ENCODE measurements at regions not wholly inside any gene's neighbourhood (a gene's known extent, or its start where the extent isn't known, plus 50 kb on each side); places are given as distances from the start of the nearest gene placed in this dataset.
"Not testable (repeated sequence)": the region's sequence is repeated elsewhere in the genome, so short reads cannot be mapped to it uniquely, and the experiment has no call there.

- H3K9me3 ChIP-seq (replicated peaks in 1 of 11) = no peaks in the 10 kb centered on the region
- no peak overlapping the region for H3K4me3 ChIP-seq
- no peak for TF ChIP-seq Cebpa-rat (IDR thresholded peaks at IDR 0.05)
- no peak overlapping the region for H3K4me2 ChIP-seq
- no peak overlapping the region for H3K27ac ChIP-seq
- no peaks in the 10 kb centered on the region for H3K27me3 ChIP-seq
- H3K9ac ChIP-seq = no peak overlapping the region
- no peaks in the 10 kb centered on the region for H3K4me1 ChIP-seq
- no peaks in the 10 kb centered on the region for H4K20me1 ChIP-seq
- no peaks in the 10 kb centered on the region for H3K36me3 ChIP-seq
Measured at GRCh38 chr1:115454837-115455511, 116.9 kb upstream of the NGF start.

GRCh38 chr1:115453666-115454065 is 115.6 kb upstream of the NGF start:
- H3K4me1 ChIP-seq = no peaks in the 10 kb centered on the region

GRCh38 chr1:115452600-115453329 is 114.7 kb upstream of the NGF start:
- TF ChIP-seq Cebpa-rat (IDR thresholded peaks at IDR 0.05) = no peak
- H3K9me3 ChIP-seq (replicated peaks in 1 of 11) = no peaks in the 10 kb centered on the region
- H3K27ac ChIP-seq = no peak overlapping the region
- no peaks in the 10 kb centered on the region for H3K4me1 ChIP-seq
- no peaks in the 10 kb centered on the region for H3K27me3 ChIP-seq
- H3K9ac ChIP-seq = no peak overlapping the region
- no peaks in the 10 kb centered on the region for H3K36me3 ChIP-seq
- H3K4me2 ChIP-seq = no peak overlapping the region
- no peaks in the 10 kb centered on the region for H4K20me1 ChIP-seq
- no peak overlapping the region for H3K4me3 ChIP-seq

More at GRCh38 chr1:115453666-115454065, 115.6 kb upstream of the NGF start:
- Histone ChIP-seq H3K9me3 (replicated peaks in 1 of 11) (no peaks in the 10 kb centered on the region), H4K20me1 (no peaks in the 10 kb centered on the region), H3K27ac (no peak overlapping the region), H3K4me3 (no peak overlapping the region), H3K36me3 (no peaks in the 10 kb centered on the region), H3K4me2 (no peak overlapping the region), H3K27me3 (no peaks in the 10 kb centered on the region), H3K9ac (no peak overlapping the region)
- no peak for TF ChIP-seq Cebpa-rat (IDR thresholded peaks at IDR 0.05)

- no peaks in the 10 kb centered on the region for H3K9me3 ChIP-seq (replicated peaks in 1 of 11)
- H3K27ac ChIP-seq = no peak overlapping the region
- no peaks in the 10 kb centered on the region for H4K20me1 ChIP-seq
- no peak for TF ChIP-seq Cebpa-rat (IDR thresholded peaks at IDR 0.05)
- no peak overlapping the region for H3K4me3 ChIP-seq
- no peak overlapping the region for H3K4me2 ChIP-seq
- no peak overlapping the region for H3K9ac ChIP-seq
- H3K4me1 ChIP-seq = no peaks in the 10 kb centered on the region
- no peaks in the 10 kb centered on the region for H3K27me3 ChIP-seq
- H3K36me3 ChIP-seq = no peaks in the 10 kb centered on the region
Measured at GRCh38 chr1:115450501-115451040, 112.5 kb upstream of the NGF start.

GRCh38 chr1:115448282-115449044 is 110.4 kb upstream of the NGF start:
- Histone ChIP-seq H3K9me3 (replicated peaks in 1 of 11) (no peaks in the 10 kb centered on the region), H3K4me2 (no peak overlapping the region; a peak in 1 of 22 replicates), H3K27ac (no peak overlapping the region), H3K9ac (no peak overlapping the region), H4K20me1 (no peaks in the 10 kb centered on the region), H3K4me1 (no peaks in the 10 kb centered on the region), H3K27me3 (no peaks in the 10 kb centered on the region), H3K36me3 (no peaks in the 10 kb centered on the region), H3K4me3 (no peak overlapping the region)
- TF ChIP-seq Cebpa-rat (IDR thresholded peaks at IDR 0.05) = no peak

GRCh38 chr1:115447672-115448071 is 109.6 kb upstream of the NGF start:
- Histone ChIP-seq H3K36me3 (no peaks in the 10 kb centered on the region), H3K4me2 (no peak overlapping the region), H3K9ac (no peak overlapping the region), H3K27ac (no peak overlapping the region), H4K20me1 (no peaks in the 10 kb centered on the region), H3K4me1 (no peaks in the 10 kb centered on the region), H3K4me3 (no peak overlapping the region), H3K27me3 (no peaks in the 10 kb centered on the region), H3K9me3 (replicated peaks in 1 of 11) (no peaks in the 10 kb centered on the region)
- no peak for TF ChIP-seq Cebpa-rat (IDR thresholded peaks at IDR 0.05)

GRCh38 chr1:115445090-115445489 is 107.0 kb upstream of the NGF start:
- Histone ChIP-seq H3K27me3 (no peaks in the 10 kb centered on the region), H3K27ac (no peak overlapping the region), H3K4me1 (no peaks in the 10 kb centered on the region), H4K20me1 (no peaks in the 10 kb centered on the region), H3K4me3 (no peak overlapping the region), H3K9me3 (replicated peaks in 1 of 11) (no peaks in the 10 kb centered on the region), H3K9ac (no peak overlapping the region), H3K4me2 (no peak overlapping the region), H3K36me3 (no peaks in the 10 kb centered on the region)
- TF ChIP-seq Cebpa-rat (IDR thresholded peaks at IDR 0.05) = no peak

- Histone ChIP-seq H3K4me1 (no peaks in the 10 kb centered on the region), H3K27ac (no peak overlapping the region), H3K9me3 (replicated peaks in 1 of 11) (no peaks in the 10 kb centered on the region), H3K4me2 (no peak overlapping the region), H3K36me3 (no peaks in the 10 kb centered on the region), H4K20me1 (no peaks in the 10 kb centered on the region), H3K4me3 (no peak overlapping the region), H3K27me3 (no peaks in the 10 kb centered on the region), H3K9ac (no peak overlapping the region)
- TF ChIP-seq Cebpa-rat (IDR thresholded peaks at IDR 0.05) = no peak
Measured at GRCh38 chr1:115440733-115441132, 102.7 kb upstream of the NGF start.

GRCh38 chr1:115439520-115439919 is 101.5 kb upstream of the NGF start:
- not testable (repeated sequence) for H3K9ac ChIP-seq; H3K4me1 ChIP-seq; H3K27ac ChIP-seq; H3K9me3 ChIP-seq (replicated peaks in 1 of 11); H4K20me1 ChIP-seq; H3K27me3 ChIP-seq; H3K36me3 ChIP-seq; H3K4me3 ChIP-seq; H3K4me2 ChIP-seq

All from BLaER1 treated with 17β-estradiol and CSF1 and Interleukin-3, amounts not matched to agents 10 nM and 100 nM (cell line).